Pons (tissue), 1 donor: ENCODE measurements at regions not wholly inside any gene's neighbourhood (a gene's known extent, or its start where the extent isn't known, plus 50 kb on each side); places are given as distances from the start of the nearest gene placed in this dataset.

Source experiments
- DNase-seq: peaks from one replicate; pipeline ENCODE4 v3.0.0-alpha.2; 2016; ENCODE audit warnings: low spot score

DNA sequence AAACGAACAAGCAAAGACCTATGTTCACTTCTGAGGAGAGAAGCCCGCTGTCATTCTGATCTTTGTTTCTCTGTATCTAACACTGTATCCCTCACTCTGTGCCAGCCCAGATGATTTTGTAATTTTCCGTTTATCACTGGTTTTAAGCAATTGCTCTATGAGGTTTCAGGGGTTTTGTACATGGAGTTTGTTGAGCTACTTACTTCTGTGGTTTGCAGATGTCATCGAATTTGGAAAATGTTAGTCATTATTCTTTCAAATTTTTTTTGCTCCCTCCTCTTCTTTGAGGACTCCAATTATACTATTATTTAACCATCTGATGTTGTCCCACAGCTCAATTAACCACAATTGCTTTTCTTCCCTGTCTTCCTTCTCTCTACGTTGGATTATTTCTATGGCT is 650.9 kb upstream of the IGFBP3 start:
- no peak for DNase-seq

DNA sequence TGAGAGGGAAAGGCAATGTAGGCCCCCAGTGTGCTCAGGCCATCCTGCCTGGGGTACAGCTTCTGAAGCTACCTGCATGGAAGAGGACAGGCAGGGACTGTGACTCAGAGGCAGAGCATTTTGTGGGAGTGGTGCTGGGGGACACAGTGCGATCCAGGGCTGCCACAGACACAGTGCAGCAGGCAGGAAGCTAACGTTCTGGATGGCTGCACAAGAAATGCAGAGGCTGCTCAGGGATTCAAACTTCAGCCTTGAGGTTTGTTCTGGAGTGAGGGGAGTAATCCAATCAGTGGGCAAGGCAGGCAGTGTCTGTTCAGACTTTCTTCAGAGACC is 648.0 kb upstream of the IGFBP3 start:
- no peak for DNase-seq

DNA sequence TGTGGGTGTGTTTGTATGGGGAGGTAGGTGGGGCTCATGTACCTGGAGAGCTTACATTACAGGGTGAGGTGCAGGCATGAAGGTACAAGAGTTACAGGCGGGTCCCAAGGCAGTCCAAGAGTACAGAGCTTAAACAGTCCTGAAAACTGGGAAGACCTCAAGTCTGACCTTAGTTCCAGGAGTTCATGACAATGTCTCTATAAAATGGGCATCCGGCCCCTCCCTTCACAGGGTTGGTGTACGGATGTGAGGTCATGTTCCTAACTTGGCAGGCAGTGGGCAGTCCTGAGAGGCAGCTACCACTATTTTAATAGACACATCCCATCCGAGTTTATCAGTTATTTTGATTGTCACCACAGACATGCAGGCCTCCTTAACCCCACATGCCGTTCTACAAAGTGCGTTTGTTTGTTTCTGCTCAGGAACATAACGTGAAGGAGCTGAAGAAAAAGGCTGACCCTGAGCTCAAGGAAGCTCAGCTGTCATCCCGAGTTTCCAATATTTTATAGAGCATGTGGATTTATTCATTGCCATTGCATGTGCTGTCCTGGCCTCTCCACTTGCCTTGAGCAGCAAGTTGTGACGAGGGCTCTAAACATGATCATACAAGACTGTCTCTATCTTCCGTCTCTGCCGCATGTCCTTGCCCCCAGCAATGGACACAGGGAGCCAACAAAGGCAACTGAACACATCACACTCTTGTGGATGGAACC is 647.5 kb upstream of the IGFBP3 start:
- DNase-seq, result no peak

DNA sequence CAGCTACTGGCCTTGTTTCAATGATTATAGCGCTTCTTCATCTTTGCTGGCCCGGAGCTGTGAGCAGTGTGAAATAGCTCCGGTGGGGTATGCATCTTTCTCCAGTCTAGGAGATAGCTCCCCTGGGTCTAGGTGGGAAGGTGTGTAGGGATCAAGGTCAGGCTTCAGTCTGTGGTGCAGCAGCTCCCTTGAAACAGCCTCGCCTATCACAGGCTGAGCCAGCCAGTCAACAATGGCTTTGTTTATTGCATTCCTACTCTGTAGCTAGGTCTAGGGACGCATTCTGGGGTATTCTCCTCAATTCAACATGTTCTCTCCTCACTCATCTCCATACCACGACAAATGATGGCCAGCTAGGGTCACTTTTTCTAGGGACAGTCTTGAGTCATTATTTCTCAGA is 646.8 kb upstream of the IGFBP3 start:
- no peak for DNase-seq

DNA sequence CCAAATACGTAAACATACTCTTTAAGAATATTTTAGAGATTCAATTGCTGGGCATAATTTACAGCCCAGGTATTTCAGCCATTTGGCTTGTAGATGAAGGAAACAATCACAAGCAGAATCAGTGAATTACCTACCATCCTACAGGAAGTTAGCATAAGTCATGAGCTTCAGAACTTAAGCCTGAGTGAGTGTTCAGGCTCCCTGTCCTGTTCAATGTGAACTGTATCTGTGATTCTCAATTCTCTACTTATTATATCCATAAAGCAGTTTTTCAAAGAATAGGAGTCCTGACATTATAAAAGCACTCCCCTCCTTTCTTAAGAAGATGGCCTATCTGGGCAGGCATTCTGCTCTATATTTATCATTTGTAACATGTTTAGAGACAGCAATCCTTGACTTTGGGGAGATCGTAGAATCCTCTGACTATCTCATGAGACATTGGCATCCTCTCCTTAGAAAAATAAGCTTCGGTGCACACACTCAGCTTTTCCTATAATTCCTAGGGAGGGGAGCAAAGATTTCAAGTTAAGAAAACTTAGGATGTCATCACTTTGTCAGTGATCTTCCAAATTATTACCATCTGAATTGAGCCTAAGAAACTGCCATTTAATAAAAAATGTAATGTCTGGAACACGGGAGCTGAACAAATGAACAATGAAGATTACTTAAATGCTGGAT is 645.2 kb upstream of the IGFBP3 start:
- no peak for DNase-seq

DNA sequence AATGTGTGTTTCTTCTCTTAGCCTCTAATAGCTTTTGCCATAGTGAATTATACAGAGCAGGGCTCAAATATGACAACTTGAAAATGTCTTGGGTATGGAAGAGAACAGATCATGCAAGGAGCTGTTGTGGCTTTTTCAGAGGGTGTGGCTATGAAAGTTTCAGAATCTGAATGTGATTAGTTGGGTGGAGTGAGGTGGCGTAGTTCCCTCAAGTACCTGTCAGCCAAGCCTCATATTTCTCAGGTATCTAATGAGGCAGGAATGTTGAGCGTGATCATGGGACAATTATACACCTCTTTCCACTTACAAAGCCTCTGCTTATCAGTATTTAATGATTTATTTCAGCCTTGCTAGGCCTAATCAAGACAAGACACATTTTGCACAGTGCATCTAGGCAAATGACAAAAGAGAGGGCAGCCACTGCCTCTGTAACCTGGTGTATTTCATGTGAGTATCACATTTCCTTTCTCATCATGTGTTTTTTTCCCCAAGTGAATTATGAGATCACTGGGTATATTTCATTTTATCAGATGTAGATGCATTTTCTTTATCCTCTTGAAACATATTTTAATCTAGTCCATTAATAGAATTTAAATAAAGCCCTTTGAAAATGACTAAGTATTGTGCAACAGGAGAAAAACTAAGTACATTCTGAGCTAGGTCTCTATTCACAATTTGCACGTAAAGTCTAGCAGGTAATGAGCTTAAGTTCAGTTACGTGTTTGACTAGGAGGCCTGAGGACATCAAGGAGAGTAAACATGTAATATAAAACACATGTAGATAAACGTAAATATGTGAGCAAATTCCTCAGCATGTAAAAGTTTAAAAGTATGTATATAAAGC is 644.4 kb upstream of the IGFBP3 start:
- no peak for DNase-seq

DNA sequence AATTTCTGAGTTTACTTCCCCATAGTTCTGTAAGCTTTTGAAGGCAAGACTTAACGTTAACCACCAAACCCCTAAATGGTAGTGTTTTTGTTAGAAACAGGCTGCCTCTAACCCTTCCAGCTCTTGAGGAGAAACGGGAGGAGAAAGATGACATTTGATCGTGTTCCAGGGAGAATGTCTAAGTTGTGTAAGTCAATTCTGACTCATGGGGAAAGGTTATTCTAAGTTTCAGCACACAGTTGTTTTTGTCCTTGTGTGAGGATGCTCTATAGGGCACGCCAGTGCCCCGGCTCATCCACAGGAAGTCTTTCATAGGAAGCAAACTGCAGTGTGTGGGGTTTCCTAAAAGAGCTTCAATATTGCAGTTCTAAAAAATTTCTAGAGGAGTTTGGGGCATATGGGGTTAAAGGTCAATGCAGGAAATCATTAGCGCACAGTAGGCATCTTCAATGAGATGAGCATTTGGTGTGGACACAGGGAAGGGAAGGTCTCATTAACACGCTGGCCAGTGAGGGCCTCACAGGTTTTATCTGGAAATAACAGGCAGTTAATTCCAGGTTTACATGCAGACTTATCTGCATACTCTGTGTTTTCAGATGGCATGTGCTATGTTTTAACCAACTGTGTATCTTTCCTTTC is 638.2 kb upstream of the IGFBP3 start:
- DNase-seq, result no peak

DNA sequence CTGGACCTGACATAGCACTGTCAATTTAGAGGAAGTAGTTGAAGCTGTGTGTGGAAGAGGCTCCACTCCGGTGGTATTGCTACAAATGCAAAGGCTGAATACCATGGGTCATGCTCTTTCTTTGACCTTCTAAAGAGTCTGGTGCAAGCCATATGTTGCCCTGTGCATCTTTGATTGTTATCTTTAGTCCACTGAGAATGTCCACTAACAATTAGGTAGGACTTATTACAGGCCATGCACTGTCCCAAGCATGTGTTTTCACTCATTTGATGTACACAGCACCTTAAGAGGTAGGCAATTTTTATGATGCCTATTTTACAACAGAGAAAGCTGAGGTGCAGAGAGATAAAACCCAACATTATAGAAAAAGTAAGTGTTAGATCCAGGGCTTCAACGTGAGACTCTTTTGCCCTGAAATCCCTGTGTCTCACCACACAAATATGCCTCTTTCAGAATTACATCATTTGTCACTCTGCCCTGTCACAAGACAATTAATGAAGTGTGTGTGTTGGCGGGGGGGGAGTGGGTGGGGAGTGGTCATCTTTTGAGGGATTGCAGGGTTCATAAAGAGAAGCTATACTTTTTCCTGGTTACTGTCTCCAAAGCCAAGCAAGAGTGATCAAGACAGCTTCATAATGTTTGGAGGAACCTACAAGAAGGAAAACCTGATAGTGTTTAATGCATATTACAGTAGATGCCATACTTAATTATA is 637.6 kb upstream of the IGFBP3 start:
- DNase-seq, result no peak

DNA sequence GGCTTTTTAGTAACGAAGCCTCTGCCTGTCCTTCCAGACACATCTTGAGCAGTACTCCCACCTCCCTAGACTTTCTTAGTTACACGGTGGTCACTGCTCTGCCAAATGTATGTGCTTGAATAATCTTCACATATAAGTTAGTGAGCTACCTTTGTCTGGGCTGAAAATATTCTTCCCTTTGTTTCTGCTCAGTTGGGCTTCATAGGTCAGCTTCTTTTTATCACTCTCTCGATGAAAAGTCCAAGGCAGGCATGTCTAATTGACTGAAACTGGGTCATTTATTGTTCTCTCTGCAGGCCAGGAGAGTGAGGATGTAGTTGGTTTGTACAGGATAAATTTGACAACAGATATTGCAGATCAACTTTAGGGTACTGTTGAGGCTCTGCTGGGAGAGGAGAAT is 636.7 kb upstream of the IGFBP3 start:
- no peak for DNase-seq

DNA sequence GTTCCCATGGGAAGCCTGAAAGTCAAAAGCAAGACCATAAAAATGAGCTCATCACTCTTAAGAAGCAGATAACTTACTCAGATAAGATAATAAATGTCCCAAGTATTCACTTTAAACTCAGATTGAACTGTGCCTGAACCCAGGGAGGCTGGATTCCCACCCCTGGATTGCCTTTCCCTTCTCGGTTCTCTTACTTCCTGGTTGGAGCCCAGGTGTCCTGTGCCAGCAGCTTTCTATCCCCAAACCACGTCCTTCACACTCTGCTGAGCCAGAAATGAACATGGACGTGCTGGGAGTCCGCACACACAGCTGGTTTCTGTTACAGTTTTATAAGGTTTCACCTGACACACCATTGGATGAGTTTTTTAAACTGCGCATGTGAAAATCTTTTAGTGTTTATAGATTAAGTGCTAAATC is 636.2 kb upstream of the IGFBP3 start:
- no peak for DNase-seq

DNA sequence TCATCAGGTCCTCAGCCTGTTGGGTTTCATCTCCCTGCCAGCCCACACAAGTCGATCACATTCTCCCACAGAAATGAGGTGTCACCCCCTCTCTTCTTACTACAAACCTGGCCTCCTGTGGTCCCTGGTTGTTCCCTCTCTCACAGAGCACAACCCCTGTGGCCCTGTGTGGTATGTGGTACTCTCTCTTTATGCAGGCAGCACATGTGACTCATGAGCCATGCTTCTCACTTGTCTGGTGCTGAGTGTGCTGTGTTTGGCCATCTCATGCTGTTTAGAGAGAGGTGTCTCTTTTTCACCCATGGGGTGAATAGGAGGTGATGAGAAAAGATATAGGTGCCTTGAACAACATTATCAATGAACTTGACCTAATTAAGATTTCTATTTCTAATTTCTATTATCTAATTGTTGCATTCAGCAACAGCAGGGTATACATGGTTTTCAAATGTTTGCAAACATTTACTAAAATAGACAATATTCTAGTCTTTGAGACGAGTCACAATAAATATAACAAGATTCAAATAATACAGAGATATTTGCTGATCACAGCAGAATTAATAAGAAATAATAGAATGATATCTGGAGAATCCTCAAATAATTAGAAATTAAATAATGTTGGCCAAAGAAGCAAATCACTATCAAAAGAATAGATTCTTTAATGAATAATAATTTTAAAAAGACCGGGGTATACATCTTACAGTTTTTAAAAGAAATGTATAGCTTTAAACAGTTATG is 633.8 kb upstream of the IGFBP3 start:
- DNase-seq, result no peak

DNA sequence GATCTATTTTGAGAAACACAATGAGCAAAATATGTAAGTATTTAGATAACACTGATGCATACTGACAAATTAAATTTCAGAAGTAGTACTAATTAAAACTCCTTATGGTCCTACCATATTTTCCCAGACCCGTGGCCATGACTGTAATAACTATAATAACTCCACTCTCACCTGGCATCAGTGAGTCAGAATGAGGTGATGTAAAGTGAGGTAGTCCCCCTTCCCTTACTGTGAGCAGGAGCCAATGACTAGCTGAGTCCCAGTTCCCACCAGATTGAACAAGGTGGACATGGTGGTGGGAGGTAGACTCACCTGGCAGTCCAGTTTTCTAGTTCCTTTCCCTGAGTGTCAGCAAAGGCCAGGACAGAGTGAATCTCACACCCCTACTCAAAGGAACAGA is 630.5 kb upstream of the IGFBP3 start:
- DNase-seq, result no peak

DNA sequence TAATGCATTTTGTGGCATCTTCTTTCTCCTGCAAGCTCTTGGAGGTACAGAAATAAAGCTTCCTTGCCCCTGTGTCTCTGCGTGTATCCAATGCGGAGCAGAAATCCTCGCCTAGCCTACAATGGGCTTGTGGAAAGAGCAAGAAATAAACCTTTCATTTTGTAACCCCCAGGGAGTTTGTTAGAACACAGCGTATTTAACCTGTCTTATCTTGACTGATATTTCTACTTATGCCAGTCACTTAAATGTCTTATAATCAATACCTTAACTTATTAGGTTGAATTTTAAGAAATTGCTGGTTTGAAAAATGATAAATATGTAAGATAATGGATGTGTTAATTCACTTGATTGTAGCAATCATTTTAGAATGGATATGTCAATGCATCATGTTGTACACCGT is 629.8 kb upstream of the IGFBP3 start:
- no peak for DNase-seq

DNA sequence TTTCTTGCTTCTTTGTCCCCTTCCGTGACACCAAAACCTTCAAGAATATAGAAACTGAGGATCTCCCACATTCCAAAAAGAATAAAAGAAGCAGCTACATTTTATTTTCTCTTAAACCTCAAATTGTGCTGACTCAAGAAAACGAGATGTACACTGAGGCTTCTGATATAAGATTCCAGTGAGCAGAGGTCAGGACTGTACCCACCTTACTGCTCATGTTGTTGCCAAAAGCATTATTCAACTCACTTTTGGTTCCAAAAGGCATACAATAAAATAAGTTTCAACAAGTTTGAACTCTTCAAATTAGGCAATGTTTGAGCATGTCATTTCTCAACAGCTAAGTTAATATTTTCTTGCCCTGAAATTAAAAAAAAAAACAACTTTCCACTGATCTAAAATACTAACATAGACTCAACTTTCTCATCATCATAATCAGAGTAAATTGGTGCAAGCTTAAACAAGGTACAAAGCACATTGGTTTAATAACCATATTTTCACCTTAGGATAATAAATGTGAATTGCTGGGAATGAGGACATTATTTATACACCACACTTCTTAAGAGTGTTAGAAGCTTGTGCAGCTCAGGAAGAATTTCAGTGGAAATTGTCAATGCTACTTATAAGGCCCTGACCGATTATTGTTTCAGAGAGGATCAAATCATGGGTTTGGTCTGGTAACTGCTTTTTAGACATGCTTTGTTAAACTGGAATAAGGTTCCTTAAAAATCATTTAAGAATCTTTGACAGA is 629.0 kb upstream of the IGFBP3 start:
- DNase-seq, result no peak

DNA sequence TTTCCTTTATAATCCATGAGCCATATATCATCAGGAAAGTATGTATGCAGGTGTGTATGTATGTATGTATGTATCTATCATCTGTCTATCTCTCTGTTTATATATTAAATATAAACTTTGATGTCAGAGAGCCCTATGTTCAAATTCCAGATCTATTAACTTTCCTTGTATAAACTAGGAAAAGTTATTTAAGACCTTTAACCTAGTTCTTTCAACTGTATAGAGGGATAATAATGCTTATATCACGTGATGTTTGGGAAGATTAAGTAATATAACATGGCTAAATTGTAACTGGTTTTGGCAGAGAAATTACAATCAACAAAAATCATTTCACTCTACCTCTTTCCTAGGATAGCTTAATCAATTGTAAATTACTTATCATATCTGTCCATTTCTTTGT is 628.3 kb upstream of the IGFBP3 start:
- no peak for DNase-seq

DNA sequence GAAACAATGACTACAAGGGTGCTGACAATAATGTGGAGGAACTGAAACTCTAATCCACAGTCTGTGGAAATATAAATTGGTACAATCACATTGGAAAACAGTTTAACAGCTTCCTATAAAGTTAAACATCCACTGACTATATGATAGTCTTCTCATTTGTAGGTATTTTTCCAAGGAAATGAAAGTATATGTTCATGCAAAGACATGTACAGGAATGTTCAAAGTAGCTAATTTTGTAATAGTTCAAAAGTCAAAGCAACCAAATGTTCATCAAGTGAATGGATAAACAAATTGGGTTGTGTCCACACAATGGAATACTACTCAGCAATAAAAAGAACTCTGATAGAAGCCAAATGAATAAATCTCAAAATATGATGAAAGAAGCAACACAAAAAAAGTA is 626.0 kb upstream of the IGFBP3 start:
- no peak for DNase-seq

DNA sequence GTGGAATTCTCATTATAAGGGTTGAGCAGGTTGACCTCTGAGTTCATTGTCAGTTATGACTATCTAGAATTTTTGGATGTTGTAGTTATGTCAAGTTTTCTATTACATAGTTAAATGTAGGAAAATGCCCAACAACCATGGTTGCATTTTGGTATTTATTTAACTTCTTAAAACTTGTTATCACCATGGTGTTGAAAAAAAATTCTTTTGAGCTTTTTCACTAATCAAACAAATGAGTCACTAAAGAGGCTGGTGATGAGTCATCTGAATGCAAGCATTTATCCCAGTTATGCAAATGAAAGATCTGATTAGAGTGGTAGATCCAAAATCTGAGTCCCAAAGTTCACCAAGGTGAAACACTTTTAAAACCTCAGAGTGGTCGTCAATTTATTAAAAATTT is 624.7 kb upstream of the IGFBP3 start:
- no peak for DNase-seq

DNA sequence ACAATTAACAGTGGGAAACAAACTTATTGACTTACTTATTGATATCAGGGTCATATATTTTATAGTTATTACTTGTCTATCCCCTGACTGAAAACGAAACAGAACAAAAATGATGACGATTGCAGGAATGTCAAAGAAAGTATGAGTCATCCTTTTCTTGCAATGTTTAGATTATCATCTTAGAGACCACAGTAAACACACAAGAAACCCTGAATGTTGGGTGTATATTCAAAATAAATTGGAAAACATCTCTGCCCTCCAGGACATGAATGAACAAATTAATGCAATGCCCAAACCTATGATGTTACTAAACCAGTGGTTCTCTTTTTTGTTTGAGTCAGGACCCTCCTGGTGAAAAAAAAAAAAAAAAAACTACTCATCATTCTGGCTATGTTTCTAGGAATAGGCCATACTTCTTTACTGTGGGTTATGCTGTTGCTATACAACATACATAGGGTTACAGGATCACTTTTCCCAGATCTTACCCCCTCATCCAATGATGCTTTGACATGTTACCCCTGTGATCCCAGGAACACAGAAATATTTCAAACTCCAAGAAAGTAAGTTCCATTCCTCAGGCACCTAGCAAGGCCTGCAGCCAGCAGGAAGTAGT is 623.4 kb upstream of the IGFBP3 start:
- no peak for DNase-seq

DNA sequence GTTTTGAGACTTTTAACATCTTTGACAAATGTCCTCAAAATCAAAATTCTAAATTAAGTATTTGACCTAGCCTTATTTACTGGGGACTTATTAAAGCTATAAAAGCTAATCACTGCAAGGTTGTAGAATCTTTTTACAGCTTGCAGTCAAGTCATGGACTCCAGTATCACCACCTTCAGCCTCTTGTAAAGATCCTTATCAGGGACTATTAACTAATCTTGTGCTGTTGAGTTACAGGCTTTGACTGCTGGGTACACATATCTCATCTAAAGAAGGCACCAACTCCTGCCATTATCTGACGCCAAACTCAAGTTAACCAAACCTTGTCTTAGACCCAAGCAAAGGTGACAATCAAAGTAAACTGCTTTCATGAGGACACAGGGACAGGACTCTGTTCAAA is 621.0 kb upstream of the IGFBP3 start:
- no peak for DNase-seq

DNA sequence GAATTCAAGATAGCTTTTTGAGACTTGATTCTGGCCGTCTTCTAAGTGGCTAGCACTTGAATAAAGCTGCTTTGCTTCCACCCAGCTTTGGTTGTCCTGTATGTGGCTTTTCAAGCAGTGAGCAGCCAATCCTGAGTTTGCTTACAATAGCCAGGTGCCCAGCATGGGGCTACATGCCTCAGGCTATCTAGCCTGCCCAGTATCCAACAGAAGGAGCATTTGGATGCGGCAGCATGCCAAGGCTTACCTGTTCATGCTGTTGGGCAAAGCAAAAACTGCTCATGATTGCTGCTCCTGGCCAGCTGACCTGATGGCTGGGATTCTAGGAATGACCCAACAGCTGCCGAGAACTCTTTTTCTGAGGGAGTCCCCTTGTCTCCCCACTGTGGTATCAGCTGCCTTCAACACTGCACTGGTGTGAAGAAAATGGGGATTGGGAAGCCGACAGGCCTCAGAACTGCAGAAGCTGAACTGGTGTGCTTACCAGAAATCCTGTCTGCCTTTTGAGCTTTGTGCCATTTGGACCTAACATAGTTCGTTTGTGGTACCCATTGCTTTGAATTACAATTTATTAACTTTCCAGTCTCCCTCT is 618.9 kb upstream of the IGFBP3 start:
- DNase-seq, result no peak
